Nephron (organoid): ENCODE measurements at regions not wholly inside any gene's neighbourhood (a gene's known extent, or its start where the extent isn't known, plus 50 kb on each side); places are given as distances from the start of the nearest gene placed in this dataset.
"Not testable (repeated sequence)": the region's sequence is repeated elsewhere in the genome, so short reads cannot be mapped to it uniquely, and the experiment has no call there.

ENCODE experiments used
- H3K27ac Mint-ChIP-seq, 3 experiments: 2 replicates each; pipeline ENCODE4 v1.8.0; 2020; ENCODE audit warnings: mixed read lengths in 3 of 3, mild to moderate bottlenecking in 2 of 3, moderate library complexity in 1 of 3
- H3K27me3 Mint-ChIP-seq: 2 replicates; pipeline ENCODE4 v1.8.0; 2021; ENCODE audit warnings: low read depth, mild to moderate bottlenecking, moderate library complexity, mixed read lengths
- H3K36me3 Mint-ChIP-seq: 2 replicates; pipeline ENCODE4 v1.8.0; 2020; ENCODE audit warnings: low read depth, mixed read lengths
- H3K4me1 Mint-ChIP-seq: 2 replicates; pipeline ENCODE4 v1.8.0; 2020; ENCODE audit warnings: mixed read lengths
- H3K4me3 Mint-ChIP-seq, 3 experiments: 2 replicates each; pipeline ENCODE4 v1.8.0; 2020; ENCODE audit warnings: mild to moderate bottlenecking in 3 of 3, mixed read lengths in 3 of 3, moderate library complexity in 2 of 3
- H3K9me3 Mint-ChIP-seq: 2 replicates; pipeline ENCODE4 v1.8.0; 2020; ENCODE audit warnings: mixed read lengths
- TF ChIP-seq, protein P1 (sequence below), 3 experiments: fragments of 200-600 bp; sonication (generic); IDR thresholded peaks; one replicate each; pipeline ENCODE4 v1.5.0; 2021; ENCODE audit warnings: antibody characterized with exemption in 3 of 3; ENCODE audit not compliant: unreplicated experiment in 3 of 3

DNA sequence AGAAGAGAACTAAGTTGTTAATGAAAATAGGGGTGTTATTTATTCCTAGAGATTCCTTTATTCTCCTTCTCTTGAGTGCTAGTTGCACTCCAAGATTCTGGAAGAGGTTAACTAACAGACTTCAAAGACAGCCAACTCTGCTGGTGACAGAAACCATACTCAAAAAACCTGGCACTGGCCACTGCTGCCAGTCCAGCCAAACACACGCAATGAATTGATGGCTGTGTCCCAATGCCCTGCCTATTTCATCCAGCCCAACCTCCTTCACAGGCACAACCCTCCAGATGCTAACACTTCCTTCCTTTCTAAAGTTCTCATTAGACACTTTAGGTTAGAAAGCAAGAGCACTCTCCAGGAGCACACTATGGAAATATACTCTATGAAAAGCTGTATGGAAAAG, 150.8 kb upstream of the C11orf58 start:
- Mint-ChIP-seq H3K4me1 (no peaks in the 10 kb centered on the region), H3K36me3 (no peaks in the 10 kb centered on the region)
- TF ChIP-seq, protein P1, sequence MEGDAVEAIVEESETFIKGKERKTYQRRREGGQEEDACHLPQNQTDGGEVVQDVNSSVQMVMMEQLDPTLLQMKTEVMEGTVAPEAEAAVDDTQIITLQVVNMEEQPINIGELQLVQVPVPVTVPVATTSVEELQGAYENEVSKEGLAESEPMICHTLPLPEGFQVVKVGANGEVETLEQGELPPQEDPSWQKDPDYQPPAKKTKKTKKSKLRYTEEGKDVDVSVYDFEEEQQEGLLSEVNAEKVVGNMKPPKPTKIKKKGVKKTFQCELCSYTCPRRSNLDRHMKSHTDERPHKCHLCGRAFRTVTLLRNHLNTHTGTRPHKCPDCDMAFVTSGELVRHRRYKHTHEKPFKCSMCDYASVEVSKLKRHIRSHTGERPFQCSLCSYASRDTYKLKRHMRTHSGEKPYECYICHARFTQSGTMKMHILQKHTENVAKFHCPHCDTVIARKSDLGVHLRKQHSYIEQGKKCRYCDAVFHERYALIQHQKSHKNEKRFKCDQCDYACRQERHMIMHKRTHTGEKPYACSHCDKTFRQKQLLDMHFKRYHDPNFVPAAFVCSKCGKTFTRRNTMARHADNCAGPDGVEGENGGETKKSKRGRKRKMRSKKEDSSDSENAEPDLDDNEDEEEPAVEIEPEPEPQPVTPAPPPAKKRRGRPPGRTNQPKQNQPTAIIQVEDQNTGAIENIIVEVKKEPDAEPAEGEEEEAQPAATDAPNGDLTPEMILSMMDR (IDR thresholded peaks at IDR 0.05; ENCODE audit: unreplicated experiment in 3 of 3), result no peak

DNA sequence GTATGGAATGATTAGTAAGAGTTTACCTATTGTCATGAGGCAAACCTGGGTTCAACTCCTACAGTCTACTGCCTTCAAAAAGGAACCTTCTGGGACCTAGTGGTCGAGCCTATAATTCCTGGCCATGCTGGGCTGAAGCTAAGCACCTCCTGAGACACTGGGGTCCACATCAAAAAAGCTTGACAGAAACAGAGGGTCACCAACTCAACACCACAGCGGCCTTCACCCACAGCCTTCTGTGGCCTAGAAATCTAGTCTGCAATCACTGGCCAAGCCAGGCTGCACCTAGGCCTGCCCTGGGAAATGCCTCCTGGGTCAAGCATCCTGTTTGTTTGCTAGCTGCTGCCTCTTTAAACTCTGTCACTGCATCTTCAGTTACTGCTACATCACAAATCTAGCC, 153.9 kb upstream of the C11orf58 start:
- Mint-ChIP-seq H3K4me3 (no peak overlapping the region), H3K9me3 (no peaks in the 10 kb centered on the region), H3K4me1 (no peaks in the 10 kb centered on the region), H3K27me3 (no peaks in the 10 kb centered on the region), H3K36me3 (no peaks in the 10 kb centered on the region), H3K27ac (no peak overlapping the region)
- TF ChIP-seq, protein P1 (IDR thresholded peaks at IDR 0.05; ENCODE audit: unreplicated experiment in 3 of 3), result no peak

More for the DNA sequence above, 150.8 kb upstream of the C11orf58 start:
- Mint-ChIP-seq H3K4me3 (no peak overlapping the region), H3K27ac (no peak overlapping the region), H3K27me3 (no peaks in the 10 kb centered on the region), H3K9me3 (no peaks in the 10 kb centered on the region)

DNA sequence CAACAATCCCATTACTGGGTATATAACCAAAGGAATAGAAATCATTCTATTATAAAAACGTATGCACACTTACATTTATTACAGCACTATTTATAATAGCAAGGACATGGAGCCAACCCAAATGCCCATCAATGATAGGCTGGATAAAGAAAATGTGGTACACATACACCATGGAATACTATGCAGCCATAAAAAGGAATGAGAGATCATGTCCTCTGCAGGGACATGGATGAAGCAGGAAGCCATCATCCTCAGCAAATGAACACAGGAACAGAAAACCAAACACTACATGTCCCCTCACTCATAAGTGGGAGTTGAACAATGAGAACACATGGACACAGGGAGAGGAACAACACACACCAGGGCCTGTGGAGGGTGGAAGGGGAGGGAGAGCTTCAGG, 157.4 kb upstream of the C11orf58 start:
- H3K27ac Mint-ChIP-seq, H3K9me3 Mint-ChIP-seq, H3K4me3 Mint-ChIP-seq, H3K27me3 Mint-ChIP-seq, H3K4me1 Mint-ChIP-seq, H3K36me3 Mint-ChIP-seq: not testable (repeated sequence)

DNA sequence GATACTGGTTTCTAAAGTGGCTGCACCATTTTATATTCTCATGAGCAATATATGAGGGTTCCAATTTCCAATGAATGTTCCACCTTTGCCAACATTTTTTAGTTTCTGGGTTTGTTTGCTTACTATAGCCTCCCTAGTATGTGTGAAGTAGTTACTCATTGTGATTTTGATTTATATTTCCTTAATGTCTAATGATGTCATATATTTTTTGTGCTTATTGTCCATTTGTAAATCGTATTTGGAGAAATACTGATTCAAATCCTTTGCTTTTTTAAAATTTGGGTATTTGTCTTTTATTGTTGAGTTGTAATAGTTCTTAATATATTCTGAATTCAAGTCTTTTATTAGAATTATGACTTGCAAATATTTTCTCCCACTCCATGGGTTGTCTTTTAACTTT, 161.0 kb upstream of the C11orf58 start:
- no peaks in the 10 kb centered on the region for H3K27me3 Mint-ChIP-seq
- peaks cover 2% of the 10 kb centered on the region for H3K4me1 Mint-ChIP-seq
- TF ChIP-seq, protein P1 (IDR thresholded peaks at IDR 0.05; ENCODE audit: unreplicated experiment in 3 of 3), result no peak
- no peaks in the 10 kb centered on the region for H3K9me3 Mint-ChIP-seq
- H3K4me3 Mint-ChIP-seq, result no peak overlapping the region
- no peak overlapping the region for H3K27ac Mint-ChIP-seq
- H3K36me3 Mint-ChIP-seq, result no peaks in the 10 kb centered on the region

GRCh38 chr11:16574889-16575288, 163.6 kb upstream of the C11orf58 start:
- not testable (repeated sequence) for H3K27me3 Mint-ChIP-seq, H3K9me3 Mint-ChIP-seq, H3K27ac Mint-ChIP-seq, H3K36me3 Mint-ChIP-seq, H3K4me1 Mint-ChIP-seq, H3K4me3 Mint-ChIP-seq

- H3K27me3 Mint-ChIP-seq, result no peaks in the 10 kb centered on the region
- H3K9me3 Mint-ChIP-seq, result no peaks in the 10 kb centered on the region
- H3K36me3 Mint-ChIP-seq, result no peaks in the 10 kb centered on the region
- H3K4me3 Mint-ChIP-seq, result no peak overlapping the region
- H3K27ac Mint-ChIP-seq, result no peak overlapping the region
- TF ChIP-seq, protein P1 (IDR thresholded peaks at IDR 0.05; ENCODE audit: unreplicated experiment in 3 of 3), result no peak
- peaks cover 5% of the 10 kb centered on the region for H3K4me1 Mint-ChIP-seq
Measured at GRCh38 chr11:16572945-16573344, 165.5 kb upstream of the C11orf58 start.

GRCh38 chr11:16561150-16561549, 177.3 kb upstream of the C11orf58 start:
- H3K4me3 Mint-ChIP-seq, result no peak overlapping the region
- no peaks in the 10 kb centered on the region for H3K27me3 Mint-ChIP-seq
- no peaks in the 10 kb centered on the region for H3K9me3 Mint-ChIP-seq
- H3K36me3 Mint-ChIP-seq, result no peaks in the 10 kb centered on the region
- no peaks in the 10 kb centered on the region for H3K4me1 Mint-ChIP-seq
- no peak overlapping the region for H3K27ac Mint-ChIP-seq
- TF ChIP-seq, protein P1 (IDR thresholded peaks at IDR 0.05; ENCODE audit: unreplicated experiment in 3 of 3), result no peak
